Bronchial epithelial cell (primary cell): ENCODE measurements at regions not wholly inside any gene's neighbourhood (a gene's known extent, or its start where the extent isn't known, plus 50 kb on each side); places are given as distances from the start of the nearest gene placed in this dataset.
"Not testable (repeated sequence)": the region's sequence is repeated elsewhere in the genome, so short reads cannot be mapped to it uniquely, and the experiment has no call there.

Source experiments
- DNase-seq: peaks from one replicate; pipeline ENCODE4 v3.0.0-alpha.2; 2010; ENCODE audit warnings: low read depth
- FAIRE-seq: peaks from 2 replicates; lab custom pipeline; 2011; peaks lifted over from hg19 to GRCh38; lab: Jason Lieb, UNC
- H3K27me3 ChIP-seq: 2 replicates; pipeline ENCODE4 v1.5.1; 2011; ENCODE audit warnings: low read length; ENCODE audit not compliant: control insufficient read depth, insufficient read depth
- H3K36me3 ChIP-seq: 2 replicates; pipeline ENCODE4 v1.5.1; 2011; ENCODE audit warnings: low read length; ENCODE audit not compliant: control insufficient read depth, insufficient read depth
- H3K4me3 ChIP-seq: 2 replicates; pipeline ENCODE4 v1.5.1; 2011; ENCODE audit warnings: mild to moderate bottlenecking, low read depth, low read length, control low read depth
- CTCF ChIP-seq: IDR thresholded peaks from 2 replicates; pipeline ENCODE4 v1.5.1; 2011; ENCODE audit warnings: mild to moderate bottlenecking, moderate library complexity, low read length, control low read depth, inconsistent platforms; ENCODE audit not compliant: insufficient read depth, severe bottlenecking

GRCh38 chr11:41716862-41717261, 257.4 kb upstream of the LRRC4C start:
- H3K36me3 ChIP-seq, result no peaks in the 10 kb centered on the region
- H3K4me3 ChIP-seq, result no peak overlapping the region
- H3K27me3 ChIP-seq, result no peaks in the 10 kb centered on the region
- DNase-seq, result no peak
- no peak for FAIRE-seq
- no peak for TF ChIP-seq CTCF

GRCh38 chr11:41720761-41721160, 261.3 kb upstream of the LRRC4C start:
- TF ChIP-seq CTCF, result no peak
- DNase-seq (no peak), FAIRE-seq (no peak)
- Histone ChIP-seq H3K36me3 (no peaks in the 10 kb centered on the region), H3K27me3 (no peaks in the 10 kb centered on the region), H3K4me3 (no peak overlapping the region)

- not testable (repeated sequence) for FAIRE-seq, DNase-seq, H3K27me3 ChIP-seq, H3K36me3 ChIP-seq, H3K4me3 ChIP-seq
Measured at GRCh38 chr11:41728161-41728560, 268.7 kb upstream of the LRRC4C start.

GRCh38 chr11:41775296-41775695, 315.8 kb upstream of the LRRC4C start:
- H3K36me3 ChIP-seq, result no peaks in the 10 kb centered on the region
- no peak overlapping the region for H3K4me3 ChIP-seq
- TF ChIP-seq CTCF, result no peak
- H3K27me3 ChIP-seq, result no peaks in the 10 kb centered on the region
- no peak for DNase-seq
- no peak for FAIRE-seq

GRCh38 chr11:41779401-41779960, 320.0 kb upstream of the LRRC4C start:
- TF ChIP-seq CTCF, result no peak
- FAIRE-seq (no peak), DNase-seq (no peak)
- no peaks in the 10 kb centered on the region for H3K36me3 ChIP-seq
- no peak overlapping the region for H3K4me3 ChIP-seq
- no peaks in the 10 kb centered on the region for H3K27me3 ChIP-seq

GRCh38 chr11:41781441-41781840, 322.0 kb upstream of the LRRC4C start:
- no peak overlapping the region for H3K4me3 ChIP-seq
- H3K36me3 ChIP-seq, result no peaks in the 10 kb centered on the region
- FAIRE-seq (no peak), DNase-seq (no peak)
- TF ChIP-seq CTCF, result no peak
- no peaks in the 10 kb centered on the region for H3K27me3 ChIP-seq
